Spinal cord (tissue), 9 donors: ENCODE measurements at regions not wholly inside any gene's neighbourhood (a gene's known extent, or its start where the extent isn't known, plus 50 kb on each side); places are given as distances from the start of the nearest gene placed in this dataset.
"Not testable (repeated sequence)": the region's sequence is repeated elsewhere in the genome, so short reads cannot be mapped to it uniquely, and the experiment has no call there.

ENCODE experiments used
- DNase-seq, 6 donors: peaks; one replicate each; pipeline versions ENCODE4 v3.0.0 to v3.0.0-alpha.2; 2013 to 2015; ENCODE audit warnings: low spot score in 6 of 6, low read depth in 4 of 6
- H3K27ac ChIP-seq: one replicate; pipeline ENCODE4 v1.5.1; 2013; ENCODE audit warnings: low read depth, low read length, control low read depth
- H3K27me3 ChIP-seq: one replicate; pipeline ENCODE4 v1.6.1; 2013; ENCODE audit warnings: low read length; ENCODE audit not compliant: control insufficient read depth, insufficient read depth
- H3K36me3 ChIP-seq: one replicate; pipeline ENCODE4 v1.6.1; 2013; ENCODE audit warnings: low read length; ENCODE audit not compliant: control insufficient read depth, insufficient read depth
- H3K4me1 ChIP-seq: one replicate; pipeline ENCODE4 v1.6.1; 2013; ENCODE audit warnings: low read length; ENCODE audit not compliant: control insufficient read depth, insufficient read depth
- H3K4me3 ChIP-seq: one replicate; pipeline ENCODE4 v1.5.1; 2013; ENCODE audit warnings: low read depth, low read length, control low read depth
- H3K9me3 ChIP-seq: one replicate; pipeline ENCODE4 v1.6.1; 2013; ENCODE audit warnings: low read length; ENCODE audit not compliant: control insufficient read depth, insufficient read depth
- WGBS: methylation state at CpG from one replicate; pipeline ENCODE4 v1.1.5; 2013; ENCODE audit warnings: missing lambda C conversion rate; ENCODE audit not compliant: insufficient coverage; 5-methylcytosine and 5-hydroxymethylcytosine counted together
- donor health status: healthy.

DNA sequence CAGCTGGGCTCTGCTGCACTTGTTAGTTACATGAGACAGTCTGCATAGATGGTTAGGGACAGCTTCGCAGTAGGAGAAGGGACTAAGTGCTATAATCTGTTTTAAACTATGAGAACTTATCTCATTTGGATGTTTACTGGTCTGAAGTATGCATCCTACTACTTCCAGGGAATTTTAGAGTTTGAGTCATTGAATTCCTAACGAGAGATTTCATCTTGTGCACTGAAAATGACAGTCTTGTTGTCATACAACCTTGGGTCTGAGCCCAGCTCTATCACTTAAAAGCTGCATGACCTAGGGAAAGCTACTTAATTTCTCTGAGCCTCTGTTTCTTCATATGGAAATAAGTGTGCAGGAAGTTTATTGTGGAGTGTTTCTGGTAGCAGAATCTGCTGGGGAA, 78.4 kb downstream of the TRIM43 start:
- Histone ChIP-seq H3K27ac (no peak overlapping the region), H3K4me1 (no peaks in the 10 kb centered on the region), H3K9me3 (no peaks in the 10 kb centered on the region), H3K36me3 (no peaks in the 10 kb centered on the region), H3K4me3 (no peak overlapping the region), H3K27me3 (no peaks in the 10 kb centered on the region)
- 100% methylated on average over 1 of the region's 2 CpGs for WGBS
- no peak for DNase-seq

DNA sequence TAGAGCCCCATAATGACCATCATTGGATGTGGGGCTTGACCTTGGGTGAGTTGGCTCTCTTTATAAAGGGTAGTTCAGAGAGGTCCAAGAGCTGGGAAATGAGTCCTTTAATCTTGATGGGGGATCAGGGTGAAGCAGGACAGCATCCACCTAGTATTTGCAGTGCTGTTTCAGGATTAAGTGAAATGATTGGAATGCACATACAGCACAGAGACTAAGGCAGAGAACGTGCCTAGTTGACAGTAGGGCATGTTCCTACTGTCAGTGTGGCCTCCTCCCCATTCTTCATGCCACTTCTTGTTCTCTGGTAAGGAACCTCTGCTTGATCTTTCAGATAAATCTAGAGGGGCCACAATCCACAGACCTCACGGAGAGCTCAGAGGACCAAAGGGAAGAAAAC, 78.9 kb downstream of the TRIM43 start:
- no peak for DNase-seq
- 86% methylated on average over 1 of the region's 2 CpGs for WGBS
- Histone ChIP-seq H3K9me3 (no peaks in the 10 kb centered on the region), H3K36me3 (no peaks in the 10 kb centered on the region), H3K27me3 (no peaks in the 10 kb centered on the region), H3K27ac (no peak overlapping the region), H3K4me1 (no peaks in the 10 kb centered on the region), H3K4me3 (no peak overlapping the region)

DNA sequence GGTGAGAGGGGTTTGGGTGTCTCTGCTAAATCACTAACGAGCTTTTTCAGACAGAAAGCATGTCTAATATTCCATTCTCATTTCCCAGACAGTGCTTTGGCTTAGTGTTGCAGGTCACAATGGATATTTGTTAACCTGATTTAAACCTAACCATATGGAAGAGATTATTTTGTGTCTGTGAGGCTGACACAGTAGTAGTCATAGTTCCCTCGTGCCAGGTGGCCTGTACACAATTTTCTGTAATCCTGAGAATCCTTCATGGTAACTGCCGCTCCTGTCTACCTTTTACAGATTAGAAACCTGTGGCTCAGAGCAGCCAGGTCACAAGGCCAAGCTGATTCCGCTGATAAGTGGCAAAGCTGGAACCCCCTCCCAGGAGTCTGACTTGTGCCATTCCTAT, 79.4 kb downstream of the TRIM43 start:
- H3K4me1 ChIP-seq, H3K4me3 ChIP-seq, H3K36me3 ChIP-seq, H3K27me3 ChIP-seq, H3K9me3 ChIP-seq, H3K27ac ChIP-seq, DNase-seq: not testable (repeated sequence)
- 100% methylated on average over 1 of the region's 4 CpGs for WGBS

DNA sequence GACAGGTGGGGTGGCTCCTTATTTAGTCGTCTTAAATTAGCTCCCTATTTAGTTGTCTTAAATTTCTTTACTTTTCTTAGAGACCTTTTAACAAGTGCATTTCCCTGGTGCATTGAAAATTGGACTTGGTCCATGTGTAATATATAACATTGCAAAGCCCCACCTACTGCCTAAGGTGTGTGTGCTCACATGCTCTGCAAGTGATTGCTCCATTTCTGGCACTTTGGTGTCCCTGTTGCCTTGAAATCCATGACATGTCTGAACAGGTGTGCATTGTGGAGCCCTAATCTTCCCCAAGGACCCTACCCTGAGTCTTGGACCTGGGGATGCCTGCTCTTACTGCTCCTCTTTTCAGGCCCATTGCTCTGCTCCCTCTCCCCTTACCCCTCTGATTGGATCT, 80.2 kb downstream of the TRIM43 start:
- not testable (repeated sequence) for DNase-seq, H3K4me3 ChIP-seq, H3K36me3 ChIP-seq, H3K27me3 ChIP-seq, H3K9me3 ChIP-seq, H3K27ac ChIP-seq, H3K4me1 ChIP-seq
- WGBS = no CpG with 5 or more reads among the region's 1 CpG

DNA sequence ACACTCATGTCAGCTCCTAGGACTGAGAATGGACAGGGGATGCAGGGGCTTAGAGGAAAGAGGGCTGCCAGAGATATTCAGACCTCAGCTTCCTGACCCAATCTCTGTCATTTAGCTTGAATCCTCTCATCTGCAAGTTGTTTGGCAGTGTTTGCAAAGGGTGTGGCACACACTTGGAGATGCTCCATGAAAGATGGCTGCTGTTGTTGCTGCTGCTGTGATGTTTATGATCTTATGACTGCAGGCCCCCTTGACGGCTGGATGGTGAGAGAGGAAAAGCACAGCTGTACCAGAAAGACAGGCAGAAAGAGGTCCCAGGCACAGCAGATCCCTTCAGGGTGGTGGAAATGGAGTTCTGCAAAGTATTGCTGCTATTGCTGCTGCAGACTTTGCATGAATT, 80.7 kb downstream of the TRIM43 start:
- not testable (repeated sequence) for H3K9me3 ChIP-seq, H3K4me1 ChIP-seq, H3K36me3 ChIP-seq, DNase-seq, H3K4me3 ChIP-seq, H3K27ac ChIP-seq, H3K27me3 ChIP-seq
- WGBS = no CpG with 5 or more reads among the region's 1 CpG

DNA sequence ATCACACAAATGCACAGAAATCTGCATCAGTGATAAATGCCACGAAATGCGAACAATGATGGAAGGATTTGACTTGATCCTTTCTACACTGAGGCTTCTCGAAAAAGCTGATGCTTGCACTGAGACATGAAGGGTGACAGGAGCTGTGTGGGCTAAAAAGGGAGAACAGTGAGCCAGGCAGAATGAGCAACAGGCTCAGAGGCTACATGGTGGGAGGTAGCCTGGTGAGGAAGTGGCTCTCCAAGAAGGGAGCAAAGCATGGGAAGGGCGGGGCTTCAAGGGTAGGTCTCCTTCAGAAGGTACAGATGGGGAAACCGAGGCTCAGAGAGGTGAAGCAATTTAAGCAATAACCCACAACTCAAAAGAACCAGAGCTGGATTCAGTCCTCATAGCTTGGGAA, 82.4 kb downstream of the TRIM43 start:
- Histone ChIP-seq H3K36me3 (no peaks in the 10 kb centered on the region), H3K4me1 (no peaks in the 10 kb centered on the region), H3K27ac (no peak overlapping the region), H3K4me3 (no peak overlapping the region), H3K9me3 (no peaks in the 10 kb centered on the region), H3K27me3 (no peaks in the 10 kb centered on the region)
- 94% methylated on average over 3 of the region's 5 CpGs for WGBS
- DNase-seq = no peak

DNA sequence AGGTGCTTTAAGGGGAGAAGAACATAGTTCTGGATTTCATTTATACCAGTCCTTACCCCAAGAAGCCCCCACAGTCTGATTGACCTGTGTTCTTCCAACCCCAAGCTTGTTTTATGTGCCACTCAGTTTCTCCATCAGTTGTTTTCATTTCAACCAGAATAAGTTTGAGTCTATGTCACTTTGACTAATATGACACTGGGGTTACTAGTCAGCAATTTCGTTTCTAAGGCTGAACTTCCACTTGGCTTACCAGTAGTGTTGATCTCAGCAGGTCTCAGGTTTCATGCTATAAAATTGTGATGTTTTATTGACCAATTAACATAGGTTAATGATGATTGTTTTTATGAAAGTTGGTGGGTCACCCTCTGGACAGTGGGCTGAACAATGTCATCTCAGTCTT, 84.8 kb downstream of the TRIM43 start:
- H3K4me1 ChIP-seq = not testable (repeated sequence)

DNA sequence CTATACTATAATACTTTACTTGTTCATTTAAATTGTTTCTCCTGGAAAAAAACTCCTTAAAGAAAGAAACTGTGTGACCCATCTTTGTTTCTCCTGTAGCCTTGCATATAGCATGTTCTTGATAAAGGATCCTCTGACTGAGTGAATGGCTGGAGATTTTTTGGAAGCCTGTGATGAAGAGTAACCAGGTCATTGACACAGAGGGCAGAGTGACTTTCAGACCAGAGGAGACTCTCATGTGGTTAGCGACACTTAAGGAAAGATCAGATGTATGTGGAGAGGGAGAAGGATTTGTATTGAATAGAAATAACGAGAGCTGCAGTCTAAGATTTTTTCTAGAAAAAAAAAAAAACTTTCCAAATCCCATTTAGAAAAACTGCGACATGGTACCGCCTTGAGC, 85.5 kb downstream of the TRIM43 start:
- no peak for DNase-seq
- H3K9me3 ChIP-seq = no peaks in the 10 kb centered on the region
- WGBS = 100% methylated on average over 1 of the region's 4 CpGs
- no peak overlapping the region for H3K4me3 ChIP-seq
- H3K4me1 ChIP-seq = peaks cover 6% of the 10 kb centered on the region
- peaks cover 2% of the 10 kb centered on the region for H3K27me3 ChIP-seq
- no peak overlapping the region for H3K27ac ChIP-seq
- no peaks in the 10 kb centered on the region for H3K36me3 ChIP-seq

More for the DNA sequence above, 84.8 kb downstream of the TRIM43 start:
- not testable (repeated sequence) for H3K4me3 ChIP-seq, H3K27me3 ChIP-seq, H3K27ac ChIP-seq, H3K9me3 ChIP-seq, DNase-seq, H3K36me3 ChIP-seq
- no CpG with 5 or more reads among the region's 1 CpG for WGBS

DNA sequence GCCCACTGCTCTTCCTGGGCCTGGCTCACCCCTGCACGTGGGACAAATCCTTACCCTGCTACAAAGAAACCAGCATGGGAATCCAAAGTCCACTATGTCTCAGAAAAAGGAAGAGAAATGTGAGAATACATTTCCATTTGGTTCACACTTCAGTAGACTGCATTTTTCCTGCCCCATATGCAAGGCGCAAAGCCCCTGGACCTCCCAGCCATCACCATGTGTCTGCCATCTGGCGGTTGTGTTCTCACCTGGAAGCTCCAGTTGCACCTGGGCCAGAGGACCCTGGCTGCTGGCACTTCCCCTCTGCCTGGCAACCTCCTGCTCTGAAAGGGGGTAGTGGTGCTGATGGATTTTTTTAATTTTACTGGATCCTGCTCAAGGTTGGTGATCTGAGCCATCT, 86.0 kb downstream of the TRIM43 start:
- WGBS = 40% methylated on average over 1 of the region's 3 CpGs
- DNase-seq = not testable (repeated sequence)

DNA sequence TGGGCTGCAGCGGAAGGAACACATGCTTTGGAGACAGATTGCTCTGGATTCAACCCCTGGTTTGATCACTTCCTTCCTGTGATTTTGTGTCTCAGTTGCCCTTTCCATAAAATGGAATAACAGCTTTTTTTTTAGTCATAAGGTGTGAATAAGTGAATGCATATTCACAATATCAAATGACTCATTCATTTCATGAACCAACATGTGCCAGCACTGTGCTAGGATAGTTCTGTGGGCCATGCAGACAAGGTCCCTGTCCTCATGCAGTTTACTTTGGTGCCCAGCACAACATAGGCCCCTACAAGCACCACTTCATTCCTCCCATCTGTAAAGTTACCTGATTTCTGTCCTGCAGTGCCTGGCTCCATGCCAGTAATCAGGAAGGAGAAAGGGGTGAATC, 89.4 kb downstream of the TRIM43 start:
- not testable (repeated sequence) for H3K9me3 ChIP-seq, DNase-seq, H3K27ac ChIP-seq, H3K36me3 ChIP-seq, H3K27me3 ChIP-seq, H3K4me3 ChIP-seq
- no CpG with 5 or more reads among the region's 1 CpG for WGBS
- peaks cover 16% of the 10 kb centered on the region for H3K4me1 ChIP-seq

More for the DNA sequence above, 86.0 kb downstream of the TRIM43 start:
- not testable (repeated sequence) for H3K36me3 ChIP-seq, H3K4me3 ChIP-seq, H3K9me3 ChIP-seq, H3K27me3 ChIP-seq, H3K27ac ChIP-seq, H3K4me1 ChIP-seq
